CD14-positive monocyte (primary cell): ENCODE measurements at regions not wholly inside any gene's neighbourhood (a gene's known extent, or its start where the extent isn't known, plus 50 kb on each side); places are given as distances from the start of the nearest gene placed in this dataset.

Experiments used
- DNase-seq, 3 donors: peaks; one replicate each; pipeline ENCODE4 v3.0.0-alpha.2; 2011 to 2022
- H2AFZ ChIP-seq: 2 replicates; pipeline ENCODE4 v1.6.0; 2012; ENCODE audit warnings: mild to moderate bottlenecking, low read depth, low read length, inconsistent platforms; ENCODE audit not compliant: insufficient read depth, poor library complexity, severe bottlenecking
- H3K27ac ChIP-seq, 2 donors: 1 replicate in 1 of 2; 2 replicates in 1 of 2; pipeline ENCODE4 v1.5.1; 2012 to 2013; ENCODE audit warnings: low read length in 2 of 2, control low read depth in 1 of 2, inconsistent platforms in 1 of 2, low read depth in 1 of 2, mild to moderate bottlenecking in 1 of 2
- H3K27me3 ChIP-seq, 2 donors: one replicate each; pipeline versions ENCODE4 v1.6.0 to v1.6.1; 2011 to 2013; ENCODE audit warnings: low read length in 2 of 2; ENCODE audit not compliant: control insufficient read depth in 2 of 2, insufficient read depth in 2 of 2
- H3K36me3 ChIP-seq, 2 donors: replicated peaks in 1 of 2; 1 replicate in 1 of 2; 2 replicates in 1 of 2; pipeline versions ENCODE4 v1.5.1 to v1.6.1; 2012 to 2013; ENCODE audit warnings: low read length in 2 of 2, control low read depth in 1 of 2, inconsistent platforms in 1 of 2, mild to moderate bottlenecking in 1 of 2; ENCODE audit not compliant: insufficient read depth in 2 of 2, control insufficient read depth in 1 of 2
- H3K4me1 ChIP-seq, 2 donors: 1 replicate in 1 of 2; 2 replicates in 1 of 2; pipeline versions ENCODE4 v1.5.1 to v1.6.1; 2012 to 2013; ENCODE audit warnings: low read length in 2 of 2, control low read depth in 1 of 2, inconsistent platforms in 1 of 2, mild to moderate bottlenecking in 1 of 2, moderate library complexity in 1 of 2; ENCODE audit not compliant: insufficient read depth in 2 of 2, control insufficient read depth in 1 of 2
- H3K4me2 ChIP-seq: replicated peaks from 2 replicates; pipeline ENCODE3; 2012; ENCODE audit warnings: low read length, moderate library complexity, mild to moderate bottlenecking; ENCODE audit not compliant: poor library complexity, severe bottlenecking; ENCODE audit errors: extremely low read depth
- H3K4me3 ChIP-seq, 3 experiments: fragments of 200-600 bp in 1 of 3; sonication (generic) in 1 of 3; replicated peaks in 1 of 3; 1 replicate in 2 of 3; 2 replicates in 1 of 3; pipeline ENCODE4 v1.5.1; 2011 to 2013; ENCODE audit warnings: low read length in 3 of 3, mild to moderate bottlenecking in 3 of 3, control low read depth in 2 of 3, low read depth in 2 of 3, inconsistent platforms in 1 of 3, moderate library complexity in 1 of 3
- H3K79me2 ChIP-seq: 2 replicates; pipeline ENCODE4 v1.6.0; 2012; ENCODE audit warnings: mild to moderate bottlenecking, control low read depth, inconsistent platforms, low read length, moderate library complexity; ENCODE audit not compliant: insufficient read depth
- H3K9ac ChIP-seq: 2 replicates; pipeline ENCODE4 v1.6.0; 2017; ENCODE audit warnings: low read length, mild to moderate bottlenecking; ENCODE audit not compliant: insufficient read depth, poor library complexity, severe bottlenecking
- H3K9me3 ChIP-seq, 2 donors: replicated peaks in 1 of 2; 1 replicate in 1 of 2; 2 replicates in 1 of 2; pipeline versions ENCODE4 v1.5.1 to v1.6.1; 2012 to 2013; ENCODE audit warnings: low read length in 2 of 2, control low read depth in 1 of 2; ENCODE audit not compliant: control insufficient read depth in 1 of 2, insufficient read depth in 1 of 2
- H4K20me1 ChIP-seq: 2 replicates; pipeline ENCODE4 v1.6.0; 2012; ENCODE audit warnings: mild to moderate bottlenecking, low read length, control low read depth, moderate library complexity; ENCODE audit not compliant: insufficient read depth
- H3K27ac Mint-ChIP-seq, 7 donors: one replicate each; pipeline ENCODE4 v1.8.0; 2020; ENCODE audit warnings: mild to moderate bottlenecking in 7 of 7, mixed read lengths in 7 of 7, moderate library complexity in 6 of 7, inconsistent platforms in 2 of 7
- H3K27me3 Mint-ChIP-seq, 3 donors: one replicate each; pipeline ENCODE4 v1.8.0; 2021 to 2022; ENCODE audit warnings: low read depth in 3 of 3, mild to moderate bottlenecking in 3 of 3, mixed read lengths in 3 of 3, moderate library complexity in 3 of 3, inconsistent platforms in 1 of 3
- H3K36me3 Mint-ChIP-seq, 2 donors: one replicate each; pipeline ENCODE4 v1.8.0; 2020; ENCODE audit warnings: mixed read lengths in 2 of 2, inconsistent platforms in 1 of 2, mild to moderate bottlenecking in 1 of 2
- H3K4me1 Mint-ChIP-seq: one replicate; pipeline ENCODE4 v1.8.0; 2020; ENCODE audit warnings: mild to moderate bottlenecking, mixed read lengths
- H3K4me3 Mint-ChIP-seq, 2 donors: one replicate each; pipeline ENCODE4 v1.8.0; 2020; ENCODE audit warnings: mild to moderate bottlenecking in 2 of 2, mixed read lengths in 2 of 2, moderate library complexity in 1 of 2
- H3K9me3 Mint-ChIP-seq, 7 donors: one replicate each; pipeline ENCODE4 v1.8.0; 2020 to 2022; ENCODE audit warnings: mixed read lengths in 7 of 7, mild to moderate bottlenecking in 6 of 7, moderate library complexity in 6 of 7, inconsistent platforms in 2 of 7
- CTCF ChIP-seq: fragments of 200-600 bp; IDR thresholded peaks from one replicate; pipeline ENCODE4 v1.8.0; 2022; ENCODE audit warnings: antibody characterized with exemption, mild to moderate bottlenecking
- WGBS: methylation state at CpG from one replicate; pipeline ENCODE4 v1.1.5; 2013; ENCODE audit warnings: missing lambda C conversion rate; ENCODE audit not compliant: insufficient coverage; 5-methylcytosine and 5-hydroxymethylcytosine counted together
- intact Hi-C, 2 donors: fragments of 100-400 bp; cut with micrococcal nuclease; formaldehyde crosslinking; loops; one replicate each; pipeline versions ENCODE4 v1.15.0 to v1.15.1; 2023

GRCh38 chr3:134084242-134084950 lies 54.7 kb upstream of the SLCO2A1 start:
- intact Hi-C loops = no loop called here
- Histone ChIP-seq H3K27ac (no peak overlapping the region), H3K36me3 (no peaks in the 10 kb centered on the region), H3K4me3 (no peak overlapping the region), H3K79me2 (no peaks in the 10 kb centered on the region), H3K9ac (no peak overlapping the region), H4K20me1 (no peaks in the 10 kb centered on the region), H3K9me3 (peaks cover 0 to 2% of the 10 kb centered on the region in 2 donors), H3K27me3 (no peaks in the 10 kb centered on the region), H3K4me2 (no peak overlapping the region), H3K4me1 (no peaks in the 10 kb centered on the region), H2AFZ (no peak overlapping the region)
- 100% methylated on average over 1 of the region's 2 CpGs for WGBS
- Mint-ChIP-seq H3K9me3 (peaks cover 3 to 18% (median 9%) of the 10 kb centered on the region in 7 donors), H3K4me1 (no peaks in the 10 kb centered on the region), H3K27me3 (peaks cover 0 to 4% (median 2%) of the 10 kb centered on the region in 3 donors), H3K27ac (no peak overlapping the region), H3K4me3 (no peak overlapping the region), H3K36me3 (no peaks in the 10 kb centered on the region)
- no peak for DNase-seq
- no peak for TF ChIP-seq CTCF

GRCh38 chr3:134083626-134084241 lies 54.0 kb upstream of the SLCO2A1 start:
- intact Hi-C loops = no loop called here

More at GRCh38 chr3:134083626-134084241, 54.0 kb upstream of the SLCO2A1 start:
- Histone ChIP-seq H2AFZ (no peak overlapping the region), H3K79me2 (no peaks in the 10 kb centered on the region), H3K36me3 (no peaks in the 10 kb centered on the region), H3K9ac (no peak overlapping the region), H3K4me3 (no peak overlapping the region), H3K27me3 (no peaks in the 10 kb centered on the region), H4K20me1 (no peaks in the 10 kb centered on the region), H3K27ac (no peak overlapping the region), H3K4me1 (no peaks in the 10 kb centered on the region), H3K9me3 (peaks cover 0 to 2% of the 10 kb centered on the region in 2 donors), H3K4me2 (no peak overlapping the region)
- H3K4me1 Mint-ChIP-seq = no peaks in the 10 kb centered on the region
- H3K36me3 Mint-ChIP-seq = no peaks in the 10 kb centered on the region
- peaks cover 0 to 4% (median 2%) of the 10 kb centered on the region in 3 donors for H3K27me3 Mint-ChIP-seq
- no peak overlapping the region for H3K27ac Mint-ChIP-seq
- DNase-seq = no peak
- WGBS = 93% methylated on average over 3 of the region's 3 CpGs
- TF ChIP-seq CTCF = no peak
- H3K4me3 Mint-ChIP-seq = no peak overlapping the region
- H3K9me3 Mint-ChIP-seq = peaks cover 3 to 21% (median 10%) of the 10 kb centered on the region in 7 donors
